A549 (cell line): ENCODE measurements at regions not wholly inside any gene's neighbourhood (a gene's known extent, or its start where the extent isn't known, plus 50 kb on each side); places are given as distances from the start of the nearest gene placed in this dataset.

ENCODE experiments used
- ATAC-seq, 2 experiments: fragments of 200-7000 bp in 1 of 2; fragments of >200 bp in 1 of 2; cut with Nextera tagmentation in 1 of 2; cut with Tn5 transposase in 1 of 2; 3 replicates each; pipeline versions ENCODE4 v1.8.0 to v1.9.1; 2018 to 2020; ENCODE audit warnings: mild to moderate bottlenecking in 1 of 2, moderate library complexity in 1 of 2
- CTCF ChIA-PET: fragments of 300-600 bp; sonication (Branson Sonifier 250); formaldehyde crosslinking; extraction: SDS; loops from one replicate; lab custom pipeline; 2021; ENCODE audit warnings: antibody characterized with exemption, inconsistent platforms; lab: Yijun Ruan, JAX
- POLR2A ChIA-PET: fragments of 350-600 bp; formaldehyde crosslinking; extraction: SDS; loops from one replicate; lab custom pipeline; 2021; ENCODE audit warnings: antibody characterized with exemption, inconsistent platforms; lab: Yijun Ruan, JAX
- DNase-seq, 2 experiments: peaks; one replicate each; pipeline versions ENCODE4 v3.0.0 to v3.0.0-alpha.2; 2011 to 2016; ENCODE audit warnings: low read depth in 1 of 2, low spot score in 1 of 2
- FAIRE-seq: peaks from 2 replicates; lab custom pipeline; 2011; peaks lifted over from hg19 to GRCh38; lab: Jason Lieb, UNC
- H3K27ac ChIP-seq, 2 experiments: fragments of >200 bp; sonication (Bioruptor Twin); formaldehyde crosslinking; 3 replicates each; pipeline ENCODE4 v1.5.1; 2016 to 2017
- H3K4me1 ChIP-seq: fragments of >200 bp; sonication (Bioruptor Twin); formaldehyde crosslinking; 3 replicates; pipeline ENCODE4 v1.6.1; 2016
- H3K4me2 ChIP-seq: fragments of >200 bp; sonication (Bioruptor Twin); formaldehyde crosslinking; 3 replicates; pipeline ENCODE4 v1.6.1; 2016
- H3K4me3 ChIP-seq: fragments of >200 bp; sonication (Bioruptor Twin); formaldehyde crosslinking; 3 replicates; pipeline ENCODE4 v1.5.1; 2016
- H3K9me3 ChIP-seq: fragments of >200 bp; sonication (Bioruptor Twin); formaldehyde crosslinking; 3 replicates; pipeline ENCODE4 v1.6.1; 2016
- BHLHE40 ChIP-seq: IDR thresholded peaks from 2 replicates; pipeline ENCODE4 v1.6.1; 2012; ENCODE audit warnings: low read depth, low read length, inconsistent platforms
- CBX8 ChIP-seq: fragments of 200-600 bp; sonication (generic); IDR thresholded peaks from 2 replicates; pipeline ENCODE4 v1.6.1; 2016
- CEBPB ChIP-seq, 2 experiments: fragments of >200 bp in 1 of 2; sonication (Bioruptor Twin) in 1 of 2; formaldehyde crosslinking in 1 of 2; IDR thresholded peaks; 2 replicates each; pipeline ENCODE4 v1.6.1; 2012 to 2016
- CTCF ChIP-seq: fragments of >200 bp; sonication (Bioruptor Twin); formaldehyde crosslinking; IDR thresholded peaks from 3 replicates; pipeline ENCODE4 v1.5.1; 2016
- EHF ChIP-seq: fragments of 250-450 bp; sonication (Bioruptor Pico); IDR thresholded peaks from 2 replicates; pipeline ENCODE4 v1.5.0; 2020; ENCODE audit warnings: mild to moderate bottlenecking
- EHMT2 ChIP-seq: fragments of 200-600 bp; sonication (generic); IDR thresholded peaks from 2 replicates; pipeline ENCODE4 v1.6.1; 2016; ENCODE audit warnings: antibody characterized with exemption, low read depth, mild to moderate bottlenecking, moderate library complexity
- ESRRA ChIP-seq: fragments of 150-350 bp; IDR thresholded peaks from 2 replicates; pipeline ENCODE4 v1.6.1; 2014; ENCODE audit warnings: mild to moderate bottlenecking, low read length, borderline replicate concordance
- FOSL2 ChIP-seq, 2 experiments: fragments of 450-650 bp in 1 of 2; fragments of >200 bp in 1 of 2; sonication (Bioruptor Twin) in 1 of 2; formaldehyde crosslinking; IDR thresholded peaks; 2 replicates each; pipeline versions ENCODE4 v1.5.0 to v1.6.1; 2016 to 2020; ENCODE audit warnings: mild to moderate bottlenecking in 1 of 2, moderate library complexity in 1 of 2
- GATA3 ChIP-seq: IDR thresholded peaks from 2 replicates; pipeline ENCODE4 v1.6.1; 2012; ENCODE audit warnings: borderline replicate concordance
- JUNB ChIP-seq: fragments of >200 bp; sonication (Bioruptor Twin); formaldehyde crosslinking; IDR thresholded peaks from 2 replicates; pipeline ENCODE4 v1.6.1; 2016
- KDM5A ChIP-seq: fragments of 200-600 bp; sonication (generic); IDR thresholded peaks from 2 replicates; pipeline ENCODE4 v1.6.1; 2016; ENCODE audit warnings: antibody characterized with exemption, mild to moderate bottlenecking
- MAFK ChIP-seq: fragments of 450-650 bp; IDR thresholded peaks from 2 replicates; pipeline ENCODE4 v1.6.1; 2014; ENCODE audit not compliant: partially characterized antibody
- MAX ChIP-seq: IDR thresholded peaks from 2 replicates; pipeline ENCODE4 v1.6.1; 2012
- MAZ ChIP-seq: fragments of 150-350 bp; IDR thresholded peaks from 2 replicates; pipeline ENCODE4 v1.6.1; 2014; ENCODE audit warnings: antibody characterized with exemption, low read depth, low read length, borderline replicate concordance
- PHF8 ChIP-seq: fragments of 200-600 bp; sonication (generic); IDR thresholded peaks from 2 replicates; pipeline ENCODE4 v1.6.1; 2016; ENCODE audit warnings: low read depth, mild to moderate bottlenecking, antibody characterized with exemption, moderate library complexity, borderline replicate concordance
- RCOR1 ChIP-seq: fragments of 150-350 bp; IDR thresholded peaks from 2 replicates; pipeline ENCODE4 v1.6.1; 2014; ENCODE audit warnings: antibody characterized with exemption, low read length, low read depth
- RFX5 ChIP-seq: fragments of 450-650 bp; IDR thresholded peaks from 2 replicates; pipeline ENCODE4 v1.7.1; 2014; ENCODE audit warnings: antibody characterized with exemption, mild to moderate bottlenecking, moderate library complexity
- RNF2 ChIP-seq: fragments of 200-600 bp; sonication (generic); IDR thresholded peaks from 2 replicates; pipeline ENCODE4 v1.6.1; 2016; ENCODE audit warnings: low read depth, mild to moderate bottlenecking, antibody characterized with exemption, moderate library complexity, borderline replicate concordance
- TFCP2L1 ChIP-seq: fragments of 250-450 bp; sonication (Bioruptor Pico); IDR thresholded peaks from 2 replicates; pipeline ENCODE4 v1.5.0; 2021; ENCODE audit warnings: mild to moderate bottlenecking
- ZC3H11A ChIP-seq: fragments of 450-650 bp; IDR thresholded peaks from 2 replicates; pipeline ENCODE4 v1.6.1; 2014; ENCODE audit warnings: antibody characterized with exemption, mild to moderate bottlenecking
- WGBS: methylation state at CpG from one replicate; pipeline ENCODE4 v1.1.6; 2017; ENCODE audit errors: missing lambda C conversion rate; 5-methylcytosine and 5-hydroxymethylcytosine counted together
- TF ChIP-seq, protein P1 (sequence below): fragments of 450-650 bp; IDR thresholded peaks from 2 replicates; pipeline ENCODE4 v1.6.1; 2014; ENCODE audit warnings: antibody characterized with exemption
- TF ChIP-seq, protein P2 (sequence below): IDR thresholded peaks from 2 replicates; pipeline ENCODE4 v1.6.1; 2012

DNA sequence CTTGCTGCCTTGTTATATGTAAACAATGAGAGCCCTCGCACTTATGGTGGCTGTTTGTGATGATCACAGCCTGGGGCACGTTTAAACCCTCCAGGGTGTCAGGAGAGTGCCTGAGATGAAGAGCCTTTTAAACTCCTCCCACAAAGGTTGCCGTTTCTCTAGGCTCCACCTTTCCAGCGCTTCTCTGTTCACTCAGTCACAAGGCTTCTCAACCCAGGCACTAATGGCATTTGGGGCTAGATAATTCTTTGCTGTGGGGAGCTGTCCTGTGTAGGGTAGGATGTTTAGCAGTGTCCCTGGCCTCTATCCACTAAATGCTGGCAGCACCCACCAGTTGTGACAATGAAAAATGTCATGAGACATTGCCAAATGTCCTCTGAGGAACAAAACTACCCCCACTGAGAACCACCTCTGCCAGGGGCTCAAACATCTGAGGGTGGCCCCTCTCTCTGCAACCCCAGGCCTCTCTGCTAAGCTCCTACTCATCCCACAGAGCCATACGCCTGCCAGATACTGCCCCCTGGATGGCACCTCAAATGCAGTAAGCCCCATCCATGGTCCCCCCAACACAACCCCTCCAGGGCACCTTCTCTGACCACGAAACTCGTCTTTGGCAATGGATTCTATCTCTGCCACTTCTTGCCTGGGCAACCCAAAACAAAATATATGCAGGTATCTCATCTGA, 144.3 kb upstream of the ZMIZ1 start (continued):
- no peak for TF ChIP-seq FOSL2 (IDR thresholded peaks at IDR 0.05)
- TF ChIP-seq FOSL2 (CRISPR knock-in tag; IDR thresholded peaks at IDR 0.05): no peak

- POLR2A ChIA-PET: no interaction called here
- Histone ChIP-seq H3K27ac (peak overlapping the region; percentile 4 to 65; a peak in 5 of 6 replicates), H3K9me3 (no peaks in the 10 kb centered on the region), H3K4me2 (peak overlapping the region; percentile 30; the same call in 1 of the 3 replicates), H3K4me3 (no peak overlapping the region), H3K4me1 (peaks cover 19% of the 10 kb centered on the region; the same call in 2 of the 3 replicates)
- DNase-seq (no peak), ATAC-seq (no peak), FAIRE-seq (no peak)
- CTCF ChIA-PET: interaction anchor here (0.6 to 0.8 kb wide), 2 partner anchors 9 to 11 kb away, joined by 3 read pairs; no protein-coding TSS in a partner anchor
- no peak for TF ChIP-seq ZC3H11A
- no peak for TF ChIP-seq CTCF
- TF ChIP-seq BHLHE40: no peak
- TF ChIP-seq MAZ: no peak
- no peak for TF ChIP-seq EHF (CRISPR knock-in tag)
- no peak for TF ChIP-seq RNF2
- no peak for TF ChIP-seq EHMT2
- no peak for TF ChIP-seq RCOR1
- 91% methylated on average over 6 of the region's 6 CpGs for WGBS
These were observed 143.5 kb upstream of the ZMIZ1 start for GRCh38 chr10:78925275-78925674.

GRCh38 chr10:78925800-78926319, 142.9 kb upstream of the ZMIZ1 start:
- DNase-seq: peak; percentile 33 to 57
- TF ChIP-seq JUNB (no peak), FOSL2 (IDR thresholded peaks at IDR 0.05) (no peak), FOSL2 (CRISPR knock-in tag; IDR thresholded peaks at IDR 0.05) (0 out of 2 replicates have a peak, but pooled peaks have one; percentile 11), PHF8 (no peak), GATA3 (no peak), ESRRA (no peak), KDM5A (no peak)
- peak; percentile 80 to 82 for ATAC-seq
- H3K4me2 ChIP-seq: peak overlapping the region; percentile 30; the same call in 1 of the 3 replicates
- H3K4me3 ChIP-seq: no peak overlapping the region
- 49% methylated on average over 6 of the region's 6 CpGs for WGBS
- ChIA-PET POLR2A (no interaction called here), CTCF (interaction anchor here (0.6 to 0.8 kb wide), 2 partner anchors 8 to 11 kb away, joined by 3 read pairs; no protein-coding TSS in a partner anchor)
- no peak for FAIRE-seq
- H3K9me3 ChIP-seq: no peaks in the 10 kb centered on the region
- H3K4me1 ChIP-seq: peaks cover 19% of the 10 kb centered on the region; the same call in 2 of the 3 replicates
- peak overlapping the region; percentile 4 to 65; a peak in 5 of 6 replicates for H3K27ac ChIP-seq

DNA sequence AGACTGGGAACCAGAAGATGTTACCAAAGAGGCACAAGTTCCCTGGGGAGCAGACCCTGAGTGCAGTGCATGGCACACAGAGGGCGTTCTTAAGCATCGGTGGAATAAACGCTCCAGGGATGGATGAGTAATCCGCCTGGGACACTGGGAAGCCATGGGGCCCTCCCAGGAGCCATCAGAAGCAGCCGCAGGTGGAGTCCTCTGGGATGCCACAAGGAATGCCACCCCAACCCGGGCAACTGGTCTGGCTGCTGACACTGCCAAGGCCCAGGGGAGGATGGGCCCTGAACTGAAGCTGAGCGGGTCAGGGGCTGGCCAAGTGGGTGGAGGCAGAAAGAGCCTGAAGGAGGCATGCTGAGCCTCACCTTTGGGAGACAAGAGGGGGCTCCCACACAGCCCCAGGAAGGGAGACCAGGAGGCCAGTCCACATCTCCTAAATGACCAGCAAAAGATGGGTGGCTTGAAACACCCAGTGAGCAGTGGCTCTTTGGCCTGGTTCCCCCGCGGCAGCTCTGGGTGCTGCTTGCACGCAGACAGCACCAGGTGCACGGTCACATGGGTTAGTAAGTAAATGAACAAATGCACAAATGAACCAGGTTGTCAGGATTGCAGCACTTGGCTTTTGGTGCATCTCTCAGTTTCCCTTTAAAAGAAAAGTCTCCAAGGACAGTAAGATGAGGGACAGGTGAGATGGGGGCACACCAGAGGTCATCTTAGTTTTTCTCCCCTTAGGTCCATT, 141.3 kb upstream of the ZMIZ1 start:
- peaks cover 27% of the 10 kb centered on the region for H3K4me1 ChIP-seq
- no peak overlapping the region for H3K4me2 ChIP-seq
- no peak overlapping the region; a peak in 1 of 6 replicates for H3K27ac ChIP-seq
- no peak for DNase-seq
- no peak overlapping the region for H3K4me3 ChIP-seq
- POLR2A ChIA-PET: no interaction called here
- ATAC-seq: no peak
- CTCF ChIA-PET: no interaction called here
- FAIRE-seq: no peak
- H3K9me3 ChIP-seq: no peaks in the 10 kb centered on the region
- 88% methylated on average over 11 of the region's 11 CpGs for WGBS
- TF ChIP-seq TFCP2L1 (CRISPR knock-in tag): no peak
- TF ChIP-seq MAFK: no peak
- TF ChIP-seq, protein P1, sequence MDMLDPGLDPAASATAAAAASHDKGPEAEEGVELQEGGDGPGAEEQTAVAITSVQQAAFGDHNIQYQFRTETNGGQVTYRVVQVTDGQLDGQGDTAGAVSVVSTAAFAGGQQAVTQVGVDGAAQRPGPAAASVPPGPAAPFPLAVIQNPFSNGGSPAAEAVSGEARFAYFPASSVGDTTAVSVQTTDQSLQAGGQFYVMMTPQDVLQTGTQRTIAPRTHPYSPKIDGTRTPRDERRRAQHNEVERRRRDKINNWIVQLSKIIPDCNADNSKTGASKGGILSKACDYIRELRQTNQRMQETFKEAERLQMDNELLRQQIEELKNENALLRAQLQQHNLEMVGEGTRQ: no peak
- TF ChIP-seq EHMT2: no peak
- TF ChIP-seq, protein P2, sequence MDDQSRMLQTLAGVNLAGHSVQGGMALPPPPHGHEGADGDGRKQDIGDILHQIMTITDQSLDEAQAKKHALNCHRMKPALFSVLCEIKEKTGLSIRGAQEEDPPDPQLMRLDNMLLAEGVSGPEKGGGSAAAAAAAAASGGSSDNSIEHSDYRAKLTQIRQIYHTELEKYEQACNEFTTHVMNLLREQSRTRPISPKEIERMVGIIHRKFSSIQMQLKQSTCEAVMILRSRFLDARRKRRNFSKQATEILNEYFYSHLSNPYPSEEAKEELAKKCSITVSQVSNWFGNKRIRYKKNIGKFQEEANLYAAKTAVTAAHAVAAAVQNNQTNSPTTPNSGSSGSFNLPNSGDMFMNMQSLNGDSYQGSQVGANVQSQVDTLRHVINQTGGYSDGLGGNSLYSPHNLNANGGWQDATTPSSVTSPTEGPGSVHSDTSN: no peak
- TF ChIP-seq MAX: no peak
- no peak for TF ChIP-seq CBX8
- TF ChIP-seq CEBPB (IDR thresholded peaks at IDR 0.05): no peak
- no peak for TF ChIP-seq PHF8
- no peak for TF ChIP-seq RFX5
- no peak for TF ChIP-seq GATA3
